ENCODE measurements at regions not wholly inside any gene's neighbourhood (a gene's known extent, or its start where the extent isn't known, plus 50 kb on each side); places are given as distances from the start of the nearest gene placed in this dataset.

DNA sequence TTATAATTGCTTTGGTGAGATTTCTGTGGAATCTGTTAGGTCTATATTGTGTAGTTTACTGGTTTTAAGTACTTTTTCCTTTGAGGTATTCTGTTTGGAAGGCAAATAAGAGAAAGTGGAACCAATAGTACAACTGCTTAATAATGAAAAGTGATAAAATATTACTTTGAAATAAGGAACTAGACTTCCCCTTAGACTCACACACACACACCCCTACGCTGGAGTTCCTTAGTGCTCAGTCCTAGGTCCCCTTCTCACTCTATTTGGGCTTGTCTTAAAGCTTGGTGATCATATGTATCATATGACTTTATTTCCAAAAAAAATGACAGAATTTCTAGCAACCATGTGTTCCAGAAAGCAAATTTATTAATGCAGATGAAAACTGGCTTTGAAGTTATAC lies 494.0 kb upstream of the TGFBR2 start:
- no peak for DNase-seq (ENCODE audit: low read depth)
- POLR2A ChIA-PET, result no interaction called here
- CTCF ChIA-PET, result interaction anchor here (0.8 to 4.8 kb wide), 8 partner anchors 69 to 584 kb away, joined by 3 to 39 read pairs (median 6); no protein-coding TSS in a partner anchor
- H3K27me3 ChIP-seq (ENCODE audit: control insufficient read depth, insufficient read depth, low read length), result no peaks in the 10 kb centered on the region
- no peaks in the 10 kb centered on the region for H3K36me3 ChIP-seq (ENCODE audit: control insufficient read depth, insufficient read depth, low read length)
- no peak overlapping the region for H3K4me3 ChIP-seq (ENCODE audit: low read depth, low read length)
- TF ChIP-seq, protein P1, sequence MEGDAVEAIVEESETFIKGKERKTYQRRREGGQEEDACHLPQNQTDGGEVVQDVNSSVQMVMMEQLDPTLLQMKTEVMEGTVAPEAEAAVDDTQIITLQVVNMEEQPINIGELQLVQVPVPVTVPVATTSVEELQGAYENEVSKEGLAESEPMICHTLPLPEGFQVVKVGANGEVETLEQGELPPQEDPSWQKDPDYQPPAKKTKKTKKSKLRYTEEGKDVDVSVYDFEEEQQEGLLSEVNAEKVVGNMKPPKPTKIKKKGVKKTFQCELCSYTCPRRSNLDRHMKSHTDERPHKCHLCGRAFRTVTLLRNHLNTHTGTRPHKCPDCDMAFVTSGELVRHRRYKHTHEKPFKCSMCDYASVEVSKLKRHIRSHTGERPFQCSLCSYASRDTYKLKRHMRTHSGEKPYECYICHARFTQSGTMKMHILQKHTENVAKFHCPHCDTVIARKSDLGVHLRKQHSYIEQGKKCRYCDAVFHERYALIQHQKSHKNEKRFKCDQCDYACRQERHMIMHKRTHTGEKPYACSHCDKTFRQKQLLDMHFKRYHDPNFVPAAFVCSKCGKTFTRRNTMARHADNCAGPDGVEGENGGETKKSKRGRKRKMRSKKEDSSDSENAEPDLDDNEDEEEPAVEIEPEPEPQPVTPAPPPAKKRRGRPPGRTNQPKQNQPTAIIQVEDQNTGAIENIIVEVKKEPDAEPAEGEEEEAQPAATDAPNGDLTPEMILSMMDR (IDR thresholded peaks at IDR 0.05; ENCODE audit: insufficient read depth, low read depth, low read length), result no peak

DNA sequence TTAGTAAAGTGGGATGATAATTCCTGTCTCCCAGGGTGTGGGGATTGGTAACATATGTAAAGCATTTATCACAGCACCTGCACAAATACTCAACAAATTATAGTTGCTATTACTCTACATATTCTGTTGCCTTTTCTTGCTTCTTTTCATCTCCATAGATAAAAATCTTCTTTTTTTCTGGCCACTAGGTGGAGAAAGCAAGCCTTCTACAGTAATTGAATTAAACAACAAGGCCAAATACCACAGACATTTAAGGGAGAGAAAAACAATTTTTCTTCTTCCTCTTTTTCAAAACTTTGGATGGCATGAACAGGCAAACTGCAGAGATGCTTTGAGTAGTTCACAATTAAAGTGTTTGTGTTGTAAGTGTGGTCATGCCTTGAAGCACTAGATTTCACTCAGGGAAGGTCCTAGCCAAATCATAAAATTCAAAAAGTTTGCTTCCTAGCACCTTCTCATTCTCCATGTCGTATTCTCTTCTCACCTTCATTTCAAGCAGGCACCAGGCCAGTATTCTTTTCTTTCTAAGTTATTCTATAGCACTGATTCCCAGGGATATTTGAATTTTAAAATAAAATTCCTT lies 493.4 kb upstream of the TGFBR2 start:
- TF ChIP-seq, protein P1 (IDR thresholded peaks at IDR 0.05; ENCODE audit: insufficient read depth, low read depth, low read length), result peak; percentile 61

DNA sequence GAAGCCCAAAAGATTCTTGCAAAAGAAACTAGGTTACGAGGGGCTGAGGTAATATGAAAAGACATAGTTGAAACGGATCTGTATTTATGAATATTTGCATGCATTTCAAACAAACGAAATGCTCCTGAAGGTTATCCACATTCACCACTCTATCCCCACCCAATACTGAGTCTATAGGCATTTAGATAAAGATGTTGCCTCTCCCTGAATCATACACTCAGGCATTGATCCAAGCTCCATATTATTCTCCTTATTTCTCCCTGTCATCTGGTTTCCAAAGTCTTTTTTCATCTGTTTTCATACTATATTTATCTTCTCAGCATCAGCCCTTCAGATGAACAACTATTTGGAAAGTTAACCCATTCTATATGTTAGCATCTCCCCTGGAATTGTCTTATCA lies 492.5 kb upstream of the TGFBR2 start:
- TF ChIP-seq, protein P1 (IDR thresholded peaks at IDR 0.05; ENCODE audit: insufficient read depth, low read depth, low read length), result no peak
- CTCF ChIA-PET, result interaction anchor here (0.7 to 4.8 kb wide), 13 partner anchors 15 to 638 kb away, joined by 3 to 39 read pairs (median 4); partner anchors contain the start of gene TGFBR2
- Histone ChIP-seq H3K27me3 (ENCODE audit: control insufficient read depth, insufficient read depth, low read length) (no peaks in the 10 kb centered on the region), H3K4me3 (ENCODE audit: low read depth, low read length) (no peak overlapping the region), H3K36me3 (ENCODE audit: control insufficient read depth, insufficient read depth, low read length) (no peaks in the 10 kb centered on the region)
- POLR2A ChIA-PET, result no interaction called here
- DNase-seq (ENCODE audit: low read depth), result no peak

More for the DNA sequence above, 493.4 kb upstream of the TGFBR2 start:
- CTCF ChIA-PET, result interaction anchor here (0.7 to 4.8 kb wide), 14 partner anchors 14 to 639 kb away, joined by 3 to 39 read pairs (median 4); partner anchors contain the start of gene TGFBR2
- POLR2A ChIA-PET, result no interaction called here
- H3K36me3 ChIP-seq (ENCODE audit: control insufficient read depth, insufficient read depth, low read length), result no peaks in the 10 kb centered on the region
- H3K27me3 ChIP-seq (ENCODE audit: control insufficient read depth, insufficient read depth, low read length), result no peaks in the 10 kb centered on the region
- no peak overlapping the region for H3K4me3 ChIP-seq (ENCODE audit: low read depth, low read length)
- DNase-seq (ENCODE audit: low read depth), result no peak

DNA sequence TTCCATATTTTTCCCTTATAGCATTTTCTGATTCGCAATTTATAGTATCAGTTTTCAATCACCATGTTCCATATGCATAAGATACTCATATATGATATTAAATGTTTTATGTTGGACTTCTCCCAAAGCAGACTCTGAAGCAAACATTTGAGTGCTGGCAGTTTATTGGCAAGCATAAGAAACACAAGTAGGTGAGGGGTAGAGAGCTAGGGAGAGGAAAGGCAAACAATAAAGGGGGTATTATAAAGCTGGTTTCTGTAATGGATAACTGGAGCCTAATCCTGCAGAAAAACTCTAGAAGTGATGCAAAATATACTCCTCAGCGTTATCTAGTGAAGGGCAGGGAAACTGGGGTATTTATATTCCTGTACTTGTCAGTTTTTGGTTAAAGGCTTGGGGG lies 491.5 kb upstream of the TGFBR2 start:
- ChIA-PET CTCF (interaction anchor here (1.5 to 4.8 kb wide), 3 partner anchors 84 to 583 kb away, joined by 4 to 39 read pairs (median 7); no protein-coding TSS in a partner anchor), POLR2A (interaction anchor here (0.6 kb wide), 1 partner anchor 84 kb away, joined by 3 read pairs; no protein-coding TSS in a partner anchor)
- no peak overlapping the region for H3K4me3 ChIP-seq (ENCODE audit: low read depth, low read length)
- H3K27me3 ChIP-seq (ENCODE audit: control insufficient read depth, insufficient read depth, low read length), result no peaks in the 10 kb centered on the region
- no peaks in the 10 kb centered on the region for H3K36me3 ChIP-seq (ENCODE audit: control insufficient read depth, insufficient read depth, low read length)
- DNase-seq (ENCODE audit: low read depth), result no peak
- TF ChIP-seq, protein P1 (IDR thresholded peaks at IDR 0.05; ENCODE audit: insufficient read depth, low read depth, low read length), result no peak

DNA sequence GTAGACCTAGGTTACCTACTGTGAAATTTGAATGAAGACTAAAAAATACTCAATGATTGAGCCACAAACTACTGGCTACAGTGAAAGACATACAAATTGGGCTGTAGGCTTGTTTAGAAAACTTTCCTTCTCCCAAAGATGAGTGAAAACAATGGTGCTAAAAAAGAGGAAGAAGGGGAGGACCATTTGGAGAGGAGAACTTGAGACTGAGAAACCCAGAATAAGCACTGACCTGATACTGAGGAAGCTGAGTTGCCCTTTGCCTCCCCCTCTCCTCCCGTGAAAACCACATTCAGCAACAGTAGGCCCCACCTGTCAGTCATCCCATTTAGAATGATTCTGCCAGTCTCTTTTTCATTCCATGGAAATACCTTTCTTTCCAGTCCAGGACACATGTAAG lies 484.0 kb upstream of the TGFBR2 start:
- TF ChIP-seq, protein P1 (IDR thresholded peaks at IDR 0.05; ENCODE audit: insufficient read depth, low read depth, low read length), result no peak

More for the DNA sequence above, 484.0 kb upstream of the TGFBR2 start:
- ChIA-PET CTCF (interaction anchor here (0.9 kb wide), 1 partner anchor 76 kb away, joined by 3 read pairs; no protein-coding TSS in a partner anchor), POLR2A (no interaction called here)
- Histone ChIP-seq H3K4me3 (ENCODE audit: low read depth, low read length) (no peak overlapping the region), H3K27me3 (ENCODE audit: control insufficient read depth, insufficient read depth, low read length) (no peaks in the 10 kb centered on the region), H3K36me3 (ENCODE audit: control insufficient read depth, insufficient read depth, low read length) (no peaks in the 10 kb centered on the region)
- no peak for DNase-seq (ENCODE audit: low read depth)
